ENCODE measurements at regions not wholly inside any gene's neighbourhood (a gene's known extent, or its start where the extent isn't known, plus 50 kb on each side); places are given as distances from the start of the nearest gene placed in this dataset.

DNA sequence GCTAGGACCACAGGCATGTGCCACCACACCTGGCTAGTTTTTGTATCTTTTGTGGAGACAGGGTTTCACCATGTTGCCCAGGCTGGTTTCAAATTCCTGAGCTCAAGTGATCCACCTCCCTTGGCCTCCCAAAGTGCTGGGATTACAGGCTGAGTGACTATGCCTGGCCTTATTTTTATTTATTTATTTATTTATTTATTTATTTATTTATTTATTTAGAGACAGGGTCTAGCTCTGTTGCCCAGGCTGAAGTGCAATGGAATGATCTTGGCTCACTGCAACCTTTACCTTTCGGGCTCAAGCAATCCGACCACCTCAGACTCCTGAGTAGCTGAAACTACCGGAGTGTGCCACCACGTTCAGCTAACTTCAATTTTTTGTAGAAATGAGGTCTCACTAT is 117.0 kb upstream of the MAX start:
- Histone ChIP-seq H3K4me1 (ENCODE audit: insufficient read depth) (no peaks in the 10 kb centered on the region), H3F3A (replicated peaks; ENCODE audit: low read depth) (no peaks in the 10 kb centered on the region), H3K36me3 (ENCODE audit: insufficient read depth) (no peaks in the 10 kb centered on the region), H4K20me1 (replicated peaks; ENCODE audit: insufficient read depth) (no peaks in the 10 kb centered on the region), H3K4me3 (no peak overlapping the region), H3K9me2 (ENCODE audit: insufficient read depth) (0 out of 2 replicates have a peak, but pooled peaks cover 5% of the 10 kb centered on the region), H3K79me2 (replicated peaks; ENCODE audit: insufficient read depth) (no peaks in the 10 kb centered on the region), H3K27ac (ENCODE audit: low read depth) (no peak overlapping the region), H3K27me3 (ENCODE audit: insufficient read depth) (no peaks in the 10 kb centered on the region), H2AFZ (no peak overlapping the region), H3K4me2 (no peak overlapping the region)
- no peak for DNase-seq (ENCODE audit: low spot score)
- no peak overlapping the region for H3K27ac Mint-ChIP-seq
- H3K4me1 Mint-ChIP-seq: no peaks in the 10 kb centered on the region
- TF ChIP-seq ZNF331 (CRISPR knock-in tag; IDR thresholded peaks at IDR 0.05; ENCODE audit: low read depth): no peak
- no peak for TF ChIP-seq STAT1 (IDR thresholded peaks at IDR 0.05; ENCODE audit: unreplicated experiment)
- no peak for TF ChIP-seq CTCF (conservative IDR thresholded peaks at IDR 0.05; ENCODE audit: low read depth in 2 of 2)
- no peak for TF ChIP-seq NANOG (IDR thresholded peaks at IDR 0.05; ENCODE audit: borderline replicate concordance)
- TF ChIP-seq ZNF114 (CRISPR knock-in tag; IDR thresholded peaks at IDR 0.05): no peak
- no peak for TF ChIP-seq ZNF462 (CRISPR knock-in tag; IDR thresholded peaks at IDR 0.05)
- TF ChIP-seq EZH2 (IDR thresholded peaks at IDR 0.05; ENCODE audit: low read depth, unreplicated experiment): no peak
- TF ChIP-seq EZH2phosphoT487 (IDR thresholded peaks at IDR 0.05; ENCODE audit: unreplicated experiment): no peak
- no peak overlapping the region for H3K4me3 Mint-ChIP-seq
- no peaks in the 10 kb centered on the region; the same call in 2 of the 3 replicates for H3K9me3 Mint-ChIP-seq
- no peaks in the 10 kb centered on the region for H3K36me3 Mint-ChIP-seq (ENCODE audit: low read depth)
- ATAC-seq: no peak
- peaks cover 9% of the 10 kb centered on the region for H3K27me3 Mint-ChIP-seq (ENCODE audit: insufficient read depth, low read depth, poor library complexity)

Measured in GM23338 (cell line).